ENCODE measurements at regions not wholly inside any gene's neighbourhood (a gene's known extent, or its start where the extent isn't known, plus 50 kb on each side); places are given as distances from the start of the nearest gene placed in this dataset.
A peak's percentile ranks its signal among the peaks of the same experiment; 100 is the strongest.

DNA sequence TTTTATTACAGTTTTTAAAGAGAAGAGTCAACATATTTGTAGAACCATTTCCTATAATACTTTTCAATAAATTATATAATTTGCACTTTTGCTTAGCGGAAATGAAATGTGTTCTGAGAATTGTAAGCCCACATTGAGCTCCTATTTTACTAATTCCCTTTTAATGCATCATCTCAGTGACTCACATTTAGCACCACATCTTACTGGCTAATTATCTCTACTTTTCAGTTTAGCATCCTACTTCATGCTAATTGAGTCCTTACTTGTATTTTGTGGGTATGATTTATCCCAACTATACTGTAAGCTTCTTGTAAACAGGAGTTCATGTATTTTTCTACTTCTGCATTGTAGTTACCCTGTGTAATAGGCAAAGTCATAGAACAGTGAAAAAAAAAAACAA, 67.5 kb downstream of the TMX1 start:
- DNase-seq, result no peak

DNA sequence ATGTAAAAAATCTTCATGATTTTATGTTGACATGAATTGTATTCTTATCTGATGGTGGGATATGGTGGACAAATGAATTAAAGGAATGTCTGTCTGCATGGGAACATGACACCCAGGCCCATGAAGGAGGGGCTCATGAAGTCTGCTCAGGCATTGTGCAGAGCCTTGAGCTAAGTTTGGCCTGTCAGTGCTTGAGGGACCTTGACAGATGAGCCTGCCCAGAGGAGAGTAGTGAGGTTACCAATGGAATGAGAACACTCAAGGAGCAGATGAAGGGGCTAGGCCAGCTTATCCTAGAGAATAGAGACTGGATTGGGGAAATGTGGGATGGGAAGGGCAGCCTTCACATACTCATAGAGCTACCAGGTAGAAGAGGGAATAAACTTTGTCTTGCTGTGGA, 68.8 kb downstream of the TMX1 start:
- DNase-seq, result no peak

DNA sequence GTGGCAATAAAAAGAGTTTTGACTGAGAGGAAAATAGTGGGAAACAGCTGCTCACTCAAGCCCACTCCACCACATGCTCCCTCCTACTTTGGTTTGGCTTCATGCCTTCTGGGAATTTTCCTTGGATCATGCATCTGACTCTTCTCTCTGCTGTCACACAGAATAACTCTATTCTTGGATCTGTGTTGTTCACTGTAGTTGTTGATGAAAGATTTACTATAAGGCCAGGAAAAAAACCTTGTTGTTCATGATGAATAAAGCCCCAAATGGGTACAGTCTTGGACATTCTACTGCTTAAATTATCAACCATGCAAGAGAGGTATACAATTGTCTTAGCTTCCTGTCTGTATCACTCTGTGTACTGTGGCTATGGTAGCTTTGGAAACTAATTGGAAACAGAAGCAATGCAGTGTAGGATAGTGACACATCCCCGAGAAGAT, 70.5 kb downstream of the TMX1 start:
- DNase-seq, result no peak

DNA sequence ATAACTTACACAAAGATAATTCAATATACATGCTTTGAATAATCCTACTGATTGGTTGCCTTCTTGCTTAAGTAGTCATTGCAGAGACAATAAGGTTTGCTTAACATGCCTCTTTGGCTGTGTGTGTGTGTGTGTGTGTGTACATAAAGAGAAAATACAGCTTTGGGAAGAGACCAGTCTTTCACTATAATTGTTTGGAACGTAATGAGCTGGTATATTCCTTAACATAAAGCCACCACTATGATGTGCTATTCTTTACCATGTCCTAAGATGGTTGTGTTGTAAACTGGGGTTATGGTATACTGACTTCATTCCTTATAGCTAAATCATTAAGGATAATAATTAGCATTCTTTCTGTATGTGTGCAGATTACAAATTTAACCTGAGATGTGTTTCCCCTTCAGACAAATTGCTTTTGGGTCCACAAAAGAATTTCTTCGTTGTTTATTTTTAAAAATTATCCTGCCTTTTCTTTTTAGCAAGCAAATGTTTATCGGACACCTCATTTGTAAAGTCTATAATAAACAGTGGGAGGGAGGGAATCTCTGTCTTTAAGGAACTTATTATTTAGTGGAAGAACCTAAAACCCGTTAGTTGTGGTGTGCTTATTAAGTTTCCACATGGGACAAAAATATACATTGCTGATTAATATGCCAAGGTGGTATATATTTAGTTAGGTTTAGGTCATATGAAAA, 74.4 kb downstream of the TMX1 start:
- DNase-seq, result no peak

DNA sequence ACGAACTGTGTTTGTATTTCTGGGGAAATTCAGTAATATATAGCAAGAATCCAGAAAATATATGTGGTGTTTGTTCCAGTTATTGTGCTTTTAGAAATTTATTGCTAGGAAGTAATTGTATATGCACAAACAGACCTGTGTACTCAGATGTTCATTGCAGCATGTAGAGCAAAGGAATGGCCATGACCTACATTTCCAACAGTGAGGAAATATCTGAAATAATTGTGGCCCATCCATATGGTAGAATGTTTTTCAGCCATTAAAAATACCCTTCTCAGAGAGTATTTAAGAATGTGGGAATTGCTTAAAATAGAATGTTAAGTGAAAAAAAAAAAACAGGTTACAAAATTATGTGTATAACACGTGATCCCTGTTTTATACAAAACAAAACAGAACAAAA, 77.3 kb downstream of the TMX1 start:
- DNase-seq, result no peak

DNA sequence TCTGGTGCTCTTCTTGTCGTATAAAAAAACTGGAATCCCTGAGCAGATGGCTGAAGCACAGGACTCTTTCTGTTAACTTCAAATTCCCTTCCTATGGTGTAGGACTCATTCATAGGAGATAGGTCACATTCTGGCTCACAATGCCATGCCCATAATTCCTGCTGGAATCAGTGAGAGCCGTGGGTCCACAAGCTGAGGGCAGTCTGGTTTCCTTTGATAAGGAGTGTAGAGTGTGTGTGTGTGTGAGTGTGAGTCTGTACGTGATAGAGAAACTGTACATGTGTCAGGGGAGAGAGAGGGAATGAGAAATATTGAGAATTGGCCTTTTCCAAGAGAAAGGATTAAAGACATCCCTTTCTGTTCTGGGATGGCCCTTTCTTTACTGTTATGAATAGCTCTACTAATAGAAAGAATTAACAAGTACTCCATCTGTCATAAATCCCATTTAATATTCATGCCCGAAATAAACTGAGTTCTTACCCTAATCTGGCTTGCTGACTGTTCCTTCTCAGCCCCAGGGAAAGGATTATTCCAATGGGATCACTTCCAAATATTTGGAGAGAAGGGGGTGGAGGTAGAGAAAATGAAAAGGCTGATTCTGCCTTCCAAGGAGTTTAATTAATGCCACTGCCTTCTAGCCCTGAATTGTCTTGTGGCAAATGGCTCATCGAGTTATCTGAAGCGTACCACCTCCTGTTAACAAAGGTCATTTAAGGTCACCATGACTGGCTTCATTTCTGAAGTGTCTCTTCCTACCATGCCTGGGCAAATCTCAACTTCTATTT, 79.0 kb downstream of the TMX1 start:
- DNase-seq, result peak; percentile 72

DNA sequence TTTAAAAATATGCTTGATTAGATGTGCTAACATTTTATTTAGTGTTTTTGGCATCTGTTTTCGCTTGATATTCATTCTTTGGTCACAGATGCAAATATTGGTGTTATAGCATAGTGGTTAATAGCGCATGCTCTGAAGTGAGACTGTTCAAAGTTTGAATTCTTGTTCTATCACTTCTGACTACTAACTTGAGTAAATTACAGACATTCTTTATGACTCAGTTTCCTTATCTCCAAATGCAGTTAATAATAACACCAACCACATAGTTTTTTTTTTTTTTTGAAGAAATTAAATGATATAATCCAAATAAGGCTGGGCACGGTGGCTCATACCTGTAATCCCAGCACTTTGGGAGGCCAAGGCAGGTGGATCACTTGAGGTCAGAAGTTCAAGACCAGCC, 81.0 kb downstream of the TMX1 start:
- no peak for DNase-seq

DNA sequence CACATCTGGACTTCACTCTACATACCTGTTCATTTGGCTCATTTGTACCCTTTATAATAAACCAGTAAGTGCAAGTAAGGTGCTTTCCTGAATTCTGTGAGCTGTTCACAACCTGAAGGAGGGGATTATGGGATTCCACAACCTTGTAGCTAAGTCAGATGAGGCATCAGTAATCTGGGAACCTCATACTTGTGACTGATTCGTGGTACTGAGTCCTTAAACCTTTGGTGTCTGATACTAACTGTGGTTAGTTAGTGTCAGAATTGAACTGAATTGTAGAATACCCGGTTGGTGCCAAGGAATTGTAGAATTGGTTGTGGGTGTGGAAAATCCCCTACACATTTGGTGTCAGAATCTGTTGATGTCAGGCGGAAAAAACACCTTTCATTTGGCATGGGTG, 83.4 kb downstream of the TMX1 start:
- no peak for DNase-seq

DNA sequence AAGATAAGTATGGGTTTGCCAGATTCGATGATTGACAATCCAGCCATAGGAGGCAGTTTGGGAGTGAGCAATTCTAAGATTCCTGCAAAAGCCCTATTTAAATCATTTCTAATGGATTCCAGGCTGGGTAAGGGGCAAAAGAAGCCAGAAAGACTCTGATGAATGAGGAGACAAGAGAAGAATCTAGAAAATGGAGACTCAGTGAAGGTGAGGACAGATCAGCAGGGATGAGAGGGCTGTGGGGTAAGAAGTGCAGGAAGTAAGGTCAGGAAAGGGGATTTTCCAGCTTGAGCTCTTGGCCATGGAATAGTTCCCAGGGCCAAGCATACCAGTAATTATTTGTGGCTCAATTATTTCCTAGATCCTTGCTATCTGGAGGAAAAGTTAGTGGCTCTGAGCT, 87.3 kb downstream of the TMX1 start:
- DNase-seq, result no peak

DNA sequence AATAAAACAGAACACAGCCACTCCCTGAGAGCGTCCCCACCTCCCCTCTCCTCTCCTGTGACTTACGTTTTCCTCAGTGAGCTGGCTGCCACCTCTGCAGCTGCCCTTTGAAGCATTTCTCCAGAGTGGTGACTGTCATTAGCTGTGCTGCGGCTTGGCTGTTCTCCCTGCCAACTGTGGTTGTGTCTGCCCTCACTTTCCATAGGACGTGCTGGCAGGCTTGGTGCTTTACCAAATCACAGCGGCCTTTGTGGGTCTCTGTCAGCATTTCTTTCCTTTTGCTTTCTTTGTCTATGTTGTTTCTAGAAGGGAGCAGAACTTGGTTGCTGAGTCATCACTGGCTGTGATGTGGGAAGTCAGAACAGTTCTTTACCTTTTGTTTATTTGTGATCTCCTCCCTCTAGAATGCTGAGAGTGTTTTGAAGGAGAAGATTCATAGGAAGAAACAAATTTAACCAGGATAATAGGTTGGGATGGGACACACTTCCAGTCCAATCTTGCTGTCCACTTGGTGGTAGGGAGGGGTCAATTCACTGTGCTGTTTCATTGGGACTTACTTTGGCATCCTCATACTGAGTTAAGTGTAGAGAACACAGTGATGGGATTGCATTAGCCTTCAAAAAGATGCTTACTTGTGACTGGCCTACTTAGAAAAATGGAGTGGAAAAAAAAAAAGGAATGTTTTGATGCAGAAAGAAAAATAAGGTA, 88.2 kb downstream of the TMX1 start:
- DNase-seq, result no peak

DNA sequence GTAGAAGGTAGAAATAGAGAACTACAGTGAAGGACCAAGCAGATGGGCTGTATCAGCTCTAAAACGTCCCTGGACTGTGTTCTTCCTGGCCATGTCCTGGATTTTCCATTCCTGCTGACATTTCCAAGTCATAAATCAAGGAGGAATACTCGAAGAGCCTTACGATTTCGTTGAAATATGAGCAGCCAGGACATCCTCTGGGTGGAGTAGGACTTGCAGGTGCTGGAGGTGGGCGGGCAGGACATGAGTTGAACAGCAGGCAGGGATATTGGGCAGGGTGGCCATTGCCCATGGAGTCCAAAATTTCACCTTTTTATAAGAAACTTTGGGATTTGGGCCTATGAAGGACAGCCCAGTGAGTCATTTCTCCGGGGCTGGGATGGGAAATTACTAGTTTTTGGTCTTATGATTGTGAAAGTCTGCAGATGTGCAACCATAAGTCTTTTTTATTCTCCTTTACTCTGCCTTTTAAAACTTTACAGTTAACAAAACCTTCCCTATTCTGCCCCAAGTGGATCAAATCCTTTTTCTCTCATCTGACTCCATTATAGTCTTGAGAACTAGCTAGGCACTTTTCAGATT, 88.8 kb downstream of the TMX1 start:
- DNase-seq, result no peak

DNA sequence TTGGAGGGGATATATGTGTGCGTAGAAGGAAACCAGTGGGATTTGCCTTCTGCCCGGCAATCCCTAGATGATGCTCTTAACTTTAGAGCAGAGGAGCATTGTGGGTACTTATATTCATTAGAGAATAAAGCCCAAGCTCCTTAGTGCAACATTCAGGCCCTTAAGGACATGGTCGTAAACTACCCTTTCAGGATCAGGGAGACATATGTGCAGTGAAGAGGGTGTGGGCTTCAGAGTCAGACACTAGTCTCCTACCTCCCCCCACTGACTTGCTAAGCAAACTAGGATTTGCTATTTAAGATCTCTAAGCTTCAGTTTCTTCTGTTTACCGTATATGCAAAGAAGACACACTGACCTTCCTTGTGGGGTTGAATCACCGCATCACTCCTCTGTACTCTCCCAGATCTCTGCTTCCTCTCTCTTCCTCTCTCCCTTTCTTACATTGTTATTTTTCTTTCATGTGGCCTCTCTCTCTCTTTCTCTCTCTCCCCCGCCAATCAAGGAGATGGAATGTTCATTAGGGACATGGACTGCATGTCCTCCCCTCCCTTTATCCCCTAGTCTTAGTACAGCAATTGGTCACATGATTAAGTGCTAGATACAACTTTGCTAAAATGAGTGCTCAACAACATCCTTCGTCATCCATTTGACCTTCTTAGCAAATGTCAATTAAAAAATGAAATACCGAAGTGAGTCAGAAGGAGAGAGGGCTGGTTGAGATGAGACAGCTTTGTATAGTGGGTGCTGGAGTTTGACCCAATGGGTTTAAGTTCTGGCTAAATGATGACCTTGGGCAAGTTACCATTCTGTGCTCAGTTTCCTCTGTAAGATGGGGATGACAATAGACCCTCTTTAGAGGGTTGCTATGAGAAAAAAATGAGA, 91.7 kb downstream of the TMX1 start:
- DNase-seq, result no peak

DNA sequence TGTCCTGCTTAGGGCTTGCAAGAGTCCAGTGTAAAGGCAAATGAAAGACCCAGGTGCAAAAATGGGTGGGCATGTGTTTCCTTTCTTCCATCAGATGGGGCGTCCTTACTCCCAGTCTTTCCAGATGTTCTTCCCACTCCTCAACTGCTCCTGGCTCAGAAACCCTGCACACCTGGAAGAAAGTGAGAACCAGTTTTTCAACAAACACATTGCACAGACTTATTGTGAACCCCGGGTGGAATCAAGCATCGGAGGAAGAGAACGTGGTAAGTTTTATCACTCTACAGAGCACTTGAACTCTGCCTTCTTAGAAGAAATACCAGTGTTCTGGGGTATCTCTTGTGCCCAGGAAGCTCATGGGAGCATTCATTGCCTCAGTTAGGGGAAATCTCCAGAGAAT, 93.3 kb downstream of the TMX1 start:
- no peak for DNase-seq

DNA sequence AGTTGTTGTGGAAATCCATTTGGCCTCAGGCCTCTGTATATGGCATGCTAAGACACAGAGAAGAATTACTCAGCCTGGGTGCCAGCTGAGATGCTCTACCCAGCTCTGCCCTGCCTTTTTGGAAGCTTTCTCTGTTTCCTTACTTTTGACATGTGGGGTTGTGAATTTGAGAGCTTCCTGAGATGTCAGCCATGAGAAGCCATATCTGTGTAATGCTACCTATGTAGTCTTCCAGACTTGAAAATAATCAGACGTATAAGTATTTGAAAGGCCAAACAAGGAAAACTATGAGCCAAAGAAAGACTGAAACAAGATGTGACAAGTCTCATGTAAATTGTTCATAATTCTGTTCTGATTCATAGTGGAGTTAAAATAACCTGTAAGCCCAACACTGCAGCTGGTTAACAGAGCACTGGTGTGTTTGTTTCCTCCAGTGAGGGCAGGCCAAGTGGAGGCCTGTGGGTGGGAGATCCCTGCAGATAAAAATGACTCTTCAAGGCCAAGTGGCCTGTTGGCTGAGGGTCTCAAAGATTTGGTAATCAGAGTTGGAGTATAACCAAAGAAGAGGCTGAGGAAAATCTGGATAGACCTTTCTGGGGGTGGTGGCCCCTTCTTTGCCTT, 94.0 kb downstream of the TMX1 start:
- DNase-seq, result no peak

DNA sequence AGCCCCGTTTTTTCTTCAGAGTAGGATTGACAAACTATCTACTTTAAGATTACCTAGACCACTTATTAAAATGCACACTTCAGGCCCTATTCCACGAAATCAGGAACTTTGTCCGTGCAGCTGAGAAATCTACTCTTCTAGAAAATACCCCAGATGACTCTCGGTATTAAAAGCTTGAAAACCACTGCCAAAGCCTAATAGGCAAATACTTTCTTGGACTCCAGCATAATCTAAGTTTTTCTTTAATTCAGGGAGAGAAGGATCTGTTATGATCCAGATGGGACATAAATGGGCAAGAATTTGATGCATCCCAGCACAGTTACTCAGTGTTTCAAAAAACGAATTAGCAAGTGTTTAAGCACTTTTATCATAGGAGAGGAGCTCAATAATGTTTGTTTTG, 94.5 kb downstream of the TMX1 start:
- no peak for DNase-seq

DNA sequence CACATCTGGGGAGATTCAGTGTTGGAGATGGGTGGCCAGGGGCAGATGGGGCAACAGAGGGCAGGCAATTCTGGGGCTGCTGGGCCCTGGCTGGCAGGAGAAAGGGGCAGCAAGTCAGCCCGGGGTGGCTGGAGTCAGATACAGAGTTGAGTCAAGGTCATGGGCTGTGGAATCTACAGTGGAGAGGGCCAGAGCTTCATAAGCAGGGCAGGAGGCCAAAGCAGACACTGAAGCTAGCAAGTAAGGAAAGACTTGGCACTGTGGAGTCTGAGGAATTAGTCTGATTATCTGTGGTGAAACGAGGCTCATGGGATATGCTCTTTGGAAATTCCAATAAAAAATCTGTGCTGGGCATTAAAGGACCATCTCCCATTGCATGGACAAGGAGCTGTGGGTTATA, 95.5 kb downstream of the TMX1 start:
- no peak for DNase-seq

DNA sequence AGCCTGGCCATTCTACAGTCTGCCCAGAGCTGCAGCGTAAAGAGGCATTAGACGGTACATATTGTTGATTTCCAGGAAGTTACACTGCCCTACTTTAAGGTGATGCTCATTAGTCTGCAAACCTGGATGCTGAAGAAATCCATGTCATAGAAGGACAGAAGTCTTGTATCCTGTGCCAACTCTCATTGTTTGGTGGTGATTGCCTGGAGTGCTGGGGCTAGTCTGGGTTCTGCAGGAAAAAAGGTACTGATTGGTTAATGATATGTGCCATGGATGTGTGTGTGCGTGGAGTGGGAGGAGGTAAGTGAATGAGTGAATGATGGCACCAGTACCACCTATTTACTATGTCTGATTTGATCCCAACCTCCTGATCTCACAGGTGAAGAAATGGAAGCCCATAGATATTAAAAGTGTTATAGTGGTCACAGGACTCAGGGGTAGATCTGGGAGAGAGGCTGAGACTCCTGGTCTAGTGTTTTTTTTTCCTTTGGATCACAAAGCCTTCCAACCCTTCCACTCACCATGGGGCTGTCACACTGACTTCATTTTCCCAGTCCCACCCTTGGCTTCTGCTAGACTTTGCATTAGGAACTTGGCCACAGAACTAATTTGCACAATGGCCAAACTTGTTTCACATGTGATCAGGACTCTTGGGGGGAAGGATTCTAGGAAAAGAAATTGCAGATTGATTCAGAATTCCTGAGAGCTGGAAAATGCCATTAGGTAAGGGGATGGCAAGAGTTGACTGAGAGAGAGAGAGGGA, 96.1 kb downstream of the TMX1 start:
- no peak for DNase-seq

DNA sequence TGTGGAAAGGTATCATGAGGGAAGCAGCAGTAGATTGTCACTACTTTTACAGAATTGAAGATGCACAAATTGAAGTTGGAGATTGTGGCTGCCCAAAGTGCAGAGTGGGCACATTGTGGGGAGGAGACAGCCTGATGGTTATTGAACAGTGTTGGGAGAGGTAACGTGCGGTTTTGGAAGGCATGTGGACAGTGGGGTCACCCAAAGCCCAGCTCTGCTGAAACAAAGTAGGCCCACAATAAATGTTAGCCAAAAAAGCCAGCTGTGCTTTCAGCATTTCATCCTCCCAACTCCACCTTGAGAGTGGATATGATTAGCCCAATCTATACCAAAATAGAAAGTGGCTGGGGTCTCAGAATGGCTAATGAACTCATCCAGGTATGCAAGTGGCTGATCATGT, 96.7 kb downstream of the TMX1 start:
- no peak for DNase-seq

DNA sequence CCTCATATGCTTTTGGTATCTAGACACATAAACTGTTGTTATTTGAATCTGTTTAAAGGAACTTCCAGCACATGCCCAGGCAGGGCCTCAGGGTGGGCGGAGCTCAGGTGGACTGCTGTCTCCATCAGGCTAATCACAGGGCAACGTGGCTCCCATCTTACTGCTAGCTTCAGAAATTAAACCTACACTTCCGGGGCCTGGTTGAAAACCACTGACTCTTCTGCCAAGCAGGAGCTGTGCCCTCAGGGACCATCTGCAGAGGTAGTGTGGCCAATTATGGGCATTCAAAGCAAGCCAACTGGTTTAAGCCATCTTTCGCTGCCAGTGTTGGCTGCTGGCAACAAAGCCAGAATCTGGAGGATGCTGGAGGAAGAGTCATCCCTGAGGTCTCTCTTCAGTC, 97.5 kb downstream of the TMX1 start:
- DNase-seq, result no peak

DNA sequence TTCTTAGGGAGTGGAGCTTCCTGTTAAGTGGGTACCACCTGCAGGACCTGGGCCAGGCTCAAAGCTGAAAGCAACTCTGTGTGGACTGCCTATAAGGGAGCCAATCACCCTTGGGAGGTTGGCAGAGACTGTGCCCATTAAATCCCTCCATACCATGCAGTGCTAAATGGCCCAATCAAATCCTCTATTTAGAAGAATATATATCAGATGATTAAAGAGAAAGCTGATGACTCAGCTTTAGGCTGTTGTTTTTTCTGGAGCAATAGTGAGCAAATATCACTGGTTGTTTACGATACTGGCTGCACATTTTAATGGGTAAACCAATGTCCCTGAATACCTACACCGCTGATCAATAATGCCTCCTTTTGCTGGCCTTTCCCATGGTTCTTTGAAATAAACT, 101.3 kb downstream of the TMX1 start:
- DNase-seq, result no peak

DNA sequence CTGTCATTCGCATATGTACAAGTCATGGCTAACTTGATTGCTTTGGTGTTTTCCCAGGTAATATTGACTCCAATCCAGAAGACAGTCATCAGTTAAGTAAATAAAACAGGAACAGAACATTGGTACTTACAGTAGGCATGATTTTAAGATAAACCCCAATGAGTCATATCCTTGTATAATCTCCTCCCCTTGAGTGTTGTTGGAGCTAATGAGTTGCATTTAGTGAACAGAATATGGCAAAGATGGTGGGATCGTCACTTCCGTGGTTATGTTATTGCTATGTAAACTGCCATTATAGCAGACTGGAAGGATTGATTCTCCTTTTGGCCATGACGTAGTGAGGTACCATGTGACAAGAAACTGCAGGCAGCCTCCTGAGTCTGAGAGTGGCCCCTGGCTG, 102.2 kb downstream of the TMX1 start:
- DNase-seq, result no peak

All from hematopoietic multipotent progenitor cell treated with erythropoietin and hydrocortisone succinate and interleukin-3 and kit ligand, for 8 days (in vitro differentiated cells).